IMR-90 (cell line): ENCODE measurements at regions not wholly inside any gene's neighbourhood (a gene's known extent, or its start where the extent isn't known, plus 50 kb on each side); places are given as distances from the start of the nearest gene placed in this dataset.

Experiments
- ATAC-seq: fragments of 200-7000 bp; cut with Tn5 transposase; 2 replicates; pipeline ENCODE4 v1.9.1; 2020; ENCODE audit warnings: low read depth, mild to moderate bottlenecking, moderate library complexity
- BruUV-seq: library from RNA; stranded (reverse); fragments of 400-500 nt; replicated peaks from 2 replicates; lab custom pipeline; 2021; lab: Mats Ljungman, UMichigan
- CTCF ChIA-PET: fragments of 300-600 bp; formaldehyde crosslinking; extraction: SDS; loops from one replicate; lab custom pipeline; 2021; ENCODE audit warnings: antibody characterized with exemption; lab: Yijun Ruan, JAX
- POLR2A ChIA-PET: fragments of 300-600 bp; sonication (Branson Sonifier 250); formaldehyde crosslinking; loops from one replicate; lab custom pipeline; 2022; ENCODE audit warnings: antibody characterized with exemption; ENCODE audit not compliant: unreplicated experiment; lab: Charles Lee
- DNase-seq: peaks from one replicate; pipeline ENCODE4 v3.0.0; 2013
- H2AFZ ChIP-seq: replicated peaks from 2 replicates; pipeline ENCODE3; 2013; ENCODE audit warnings: low read length, mild to moderate bottlenecking; ENCODE audit not compliant: poor library complexity
- H2AK5ac ChIP-seq: 2 replicates; pipeline ENCODE4 v1.6.1; 2013; ENCODE audit warnings: low read depth, low read length, inconsistent platforms
- H2AK9ac ChIP-seq: replicated peaks from 2 replicates; pipeline ENCODE3; 2013; ENCODE audit warnings: mild to moderate bottlenecking, low read depth, low read length, moderate library complexity; ENCODE audit not compliant: poor library complexity
- H2BK120ac ChIP-seq: 2 replicates; pipeline ENCODE4 v1.6.1; 2013; ENCODE audit warnings: low read depth, low read length, inconsistent platforms
- H2BK15ac ChIP-seq: 3 replicates; pipeline ENCODE4 v1.6.1; 2013; ENCODE audit warnings: low read depth, low read length, inconsistent platforms
- H2BK20ac ChIP-seq: 2 replicates; pipeline ENCODE4 v1.6.1; 2013; ENCODE audit warnings: low read depth, mild to moderate bottlenecking, inconsistent platforms, low read length, moderate library complexity
- H2BK5ac ChIP-seq: 2 replicates; pipeline ENCODE4 v1.6.1; 2013; ENCODE audit warnings: mild to moderate bottlenecking, low read depth, low read length, inconsistent platforms; ENCODE audit not compliant: poor library complexity, severe bottlenecking
- H3K14ac ChIP-seq: replicated peaks from 2 replicates; pipeline ENCODE4 v1.6.1; 2013; ENCODE audit warnings: low read depth, low read length, inconsistent platforms
- H3K18ac ChIP-seq: 2 replicates; pipeline ENCODE4 v1.6.1; 2013; ENCODE audit warnings: low read depth, low read length, control low read depth
- H3K23ac ChIP-seq: 2 replicates; pipeline ENCODE4 v1.6.1; 2013; ENCODE audit warnings: low read depth, low read length, inconsistent platforms
- H3K27ac ChIP-seq: 2 replicates; pipeline ENCODE4 v1.5.1; 2013; ENCODE audit warnings: mild to moderate bottlenecking, control low read depth, low read length; ENCODE audit not compliant: insufficient read depth
- H3K27me3 ChIP-seq: 2 replicates; pipeline ENCODE4 v1.6.1; 2013; ENCODE audit warnings: low read length; ENCODE audit not compliant: control insufficient read depth, insufficient read depth
- H3K36me3 ChIP-seq: 2 replicates; pipeline ENCODE4 v1.6.1; 2013; ENCODE audit warnings: low read length, mixed read lengths; ENCODE audit not compliant: control insufficient read depth, insufficient read depth
- H3K4ac ChIP-seq: 2 replicates; pipeline ENCODE4 v1.6.1; 2013; ENCODE audit warnings: low read depth, low read length, inconsistent platforms
- H3K4me1 ChIP-seq: 2 replicates; pipeline ENCODE4 v1.6.1; 2013; ENCODE audit warnings: low read length, mixed read lengths; ENCODE audit not compliant: control insufficient read depth, insufficient read depth
- H3K4me2 ChIP-seq: 2 replicates; pipeline ENCODE4 v1.6.1; 2013; ENCODE audit warnings: low read depth, mild to moderate bottlenecking, control low read depth, low read length, moderate library complexity
- H3K4me3 ChIP-seq: 2 replicates; pipeline ENCODE4 v1.5.1; 2013; ENCODE audit warnings: low read depth, mild to moderate bottlenecking, control low read depth, low read length, moderate library complexity; ENCODE audit not compliant: insufficient read depth
- H3K56ac ChIP-seq: 2 replicates; pipeline ENCODE4 v1.6.1; 2013; ENCODE audit warnings: low read length, inconsistent platforms; ENCODE audit not compliant: insufficient read depth; ENCODE audit errors: extremely low read depth
- H3K79me1 ChIP-seq, 2 experiments: 2 replicates each; pipeline ENCODE4 v1.6.1; 2013; ENCODE audit warnings: low read length in 2 of 2, inconsistent platforms in 1 of 2, low read depth in 1 of 2
- H3K9ac ChIP-seq: 2 replicates; pipeline ENCODE4 v1.6.1; 2013; ENCODE audit warnings: low read depth, low read length, control low read depth
- H3K9me1 ChIP-seq: 2 replicates; pipeline ENCODE4 v1.6.1; 2013; ENCODE audit warnings: low read length, inconsistent platforms; ENCODE audit not compliant: insufficient read depth
- H3K9me3 ChIP-seq: 2 replicates; pipeline ENCODE4 v1.6.1; 2013; ENCODE audit warnings: low read length; ENCODE audit not compliant: control insufficient read depth, insufficient read depth
- H4K20me1 ChIP-seq: 2 replicates; pipeline ENCODE4 v1.6.1; 2013; ENCODE audit warnings: low read length, inconsistent platforms; ENCODE audit not compliant: insufficient read depth
- H4K5ac ChIP-seq: 2 replicates; pipeline ENCODE4 v1.6.1; 2013; ENCODE audit warnings: mild to moderate bottlenecking, low read depth, low read length, control low read depth
- H4K8ac ChIP-seq, 2 experiments: 2 replicates each; pipeline ENCODE4 v1.6.1; 2013; ENCODE audit warnings: low read depth in 2 of 2, low read length in 2 of 2, control low read depth in 1 of 2, inconsistent platforms in 1 of 2
- H4K91ac ChIP-seq: 2 replicates; pipeline ENCODE4 v1.6.1; 2013; ENCODE audit warnings: low read depth, low read length, inconsistent platforms; ENCODE audit not compliant: insufficient read depth
- MAFK ChIP-seq: IDR thresholded peaks from 2 replicates; pipeline ENCODE4 v1.6.1; 2012; ENCODE audit warnings: low read depth, low read length, improper control_type of control experiment
- RAD21 ChIP-seq: IDR thresholded peaks from 2 replicates; pipeline ENCODE4 v1.6.1; 2012; ENCODE audit warnings: low read length, improper control_type of control experiment
- WGBS, 2 experiments: methylation state at CpG; one replicate each; pipeline versions ENCODE4 v1.1.5 to v1.1.7; 2013; ENCODE audit warnings: missing lambda C conversion rate in 2 of 2; ENCODE audit not compliant: insufficient read length in 1 of 2; ENCODE audit errors: extremely low coverage in 2 of 2; 5-methylcytosine and 5-hydroxymethylcytosine counted together
- dilution Hi-C: fragments of 300-500 bp; cut with HindIII; formaldehyde crosslinking; loops from one replicate; pipeline ENCODE4 v1.14.3; 2018; ENCODE audit warnings: low sequenced_read_pairs; ENCODE audit not compliant: unreplicated experiment
- in situ Hi-C: fragments of 300-500 bp; cut with MboI; formaldehyde crosslinking; loops from 3 replicates; pipeline ENCODE4 v1.14.3; 2019; ENCODE audit warnings: low sequenced_read_pairs, inconsistent platforms, mixed read lengths
- intact Hi-C: fragments of 100-400 bp; cut with micrococcal nuclease; formaldehyde crosslinking; loops from 2 replicates; pipeline ENCODE4 v1.10.0; 2022

DNA sequence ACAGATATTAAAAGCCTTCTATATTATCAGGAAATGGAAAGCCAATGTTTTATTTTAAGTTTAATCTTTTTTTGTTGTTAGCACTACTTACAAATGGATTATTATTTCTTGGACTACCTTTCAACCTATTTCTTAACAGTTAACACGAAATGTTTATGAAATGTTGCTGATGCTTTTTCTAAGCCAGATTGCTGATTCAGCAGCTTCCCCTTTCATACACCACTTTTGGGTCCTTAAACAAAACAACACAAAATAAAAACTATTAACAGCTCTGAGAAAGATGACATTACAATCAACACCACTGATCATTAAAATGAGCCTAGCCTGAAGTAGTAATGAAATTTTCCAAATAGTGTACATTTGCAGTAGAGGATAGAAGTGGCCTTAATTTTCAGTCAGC lies 99.2 kb upstream of the VEPH1 start:
- no peaks in the 10 kb centered on the region for H3K9me3 ChIP-seq
- H3K27me3 ChIP-seq = peaks cover 4% of the 10 kb centered on the region; the same call in 1 of the 2 replicates
- H4K91ac ChIP-seq = no peak overlapping the region
- intact Hi-C loops (no loop called here), dilution Hi-C loops (no loop called here), in situ Hi-C loops (no loop called here)
- H2BK120ac ChIP-seq = no peak overlapping the region
- no peak overlapping the region for H2BK5ac ChIP-seq
- H2AK9ac ChIP-seq = no peak overlapping the region
- TF ChIP-seq MAFK = peak; percentile 92
- TF ChIP-seq RAD21 = no peak
- H3K27ac ChIP-seq = no peak overlapping the region
- no peak overlapping the region for H3K14ac ChIP-seq
- no peaks in the 10 kb centered on the region for H3K4me1 ChIP-seq
- H3K56ac ChIP-seq = no peak overlapping the region
- H3K4ac ChIP-seq = no peak overlapping the region
- H4K20me1 ChIP-seq = no peaks in the 10 kb centered on the region
- no peak overlapping the region for H3K4me3 ChIP-seq
- no peak overlapping the region for H2AFZ ChIP-seq
- no peaks in the 10 kb centered on the region for H3K36me3 ChIP-seq
- CTCF ChIA-PET = no interaction called here
- no peak overlapping the region for H2BK15ac ChIP-seq
- no peak overlapping the region for H2BK20ac ChIP-seq
- POLR2A ChIA-PET = no interaction called here
- no peak overlapping the region for H4K8ac ChIP-seq
- ATAC-seq = no peak
- WGBS, 2 experiments = no CpG with 5 or more reads among the region's 1 CpG
- H3K79me1 ChIP-seq = no peaks in the 10 kb centered on the region
- no peak overlapping the region for H3K4me2 ChIP-seq
- DNase-seq = no peak
- no peaks in the 10 kb centered on the region for H3K9me1 ChIP-seq
- H3K18ac ChIP-seq = no peak overlapping the region
- no peak overlapping the region for H4K5ac ChIP-seq
- H3K23ac ChIP-seq = no peak overlapping the region
- BruUV-seq = no TSS peak
- H3K9ac ChIP-seq = no peak overlapping the region
- no peak overlapping the region for H2AK5ac ChIP-seq
